Mammary epithelial cell (primary cell): ENCODE measurements at regions not wholly inside any gene's neighbourhood (a gene's known extent, or its start where the extent isn't known, plus 50 kb on each side); places are given as distances from the start of the nearest gene placed in this dataset.

ENCODE experiments used
- EZH2 ChIP-seq: IDR thresholded peaks from 2 replicates; pipeline ENCODE4 v1.6.1; 2012; ENCODE audit warnings: low read length, inconsistent platforms, borderline replicate concordance
- TF ChIP-seq, protein P1 (sequence below), 2 donors: IDR thresholded peaks in 1 of 2; conservative IDR thresholded peaks in 1 of 2; 2 replicates each; pipeline ENCODE4 v1.5.1; 2011 to 2012; ENCODE audit warnings: inconsistent platforms in 2 of 2, low read length in 2 of 2, mild to moderate bottlenecking in 2 of 2, control low read depth in 1 of 2, low read depth in 1 of 2; ENCODE audit not compliant: insufficient read depth in 1 of 2; ENCODE audit errors: extremely low read depth in 1 of 2

DNA sequence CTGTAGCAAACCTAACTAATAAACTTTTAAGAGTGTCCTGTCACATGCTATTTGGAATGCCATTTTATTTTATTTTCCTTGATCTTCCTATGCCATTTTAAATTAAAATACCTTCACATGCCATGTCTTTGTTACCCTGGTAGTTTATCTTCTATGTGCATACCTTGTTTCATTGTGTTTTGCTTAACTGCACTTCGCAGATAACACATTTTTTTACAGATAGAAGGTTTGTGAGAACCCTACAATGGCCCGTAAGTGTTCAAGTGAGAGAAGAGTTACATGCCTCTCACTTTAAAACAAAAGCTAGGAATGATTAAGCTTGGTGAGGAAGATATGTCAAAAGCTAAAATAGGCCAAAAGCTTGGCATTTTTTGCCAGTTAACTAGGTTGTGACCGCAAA, 744.1 kb downstream of the STIM2 start:
- TF ChIP-seq, protein P1, sequence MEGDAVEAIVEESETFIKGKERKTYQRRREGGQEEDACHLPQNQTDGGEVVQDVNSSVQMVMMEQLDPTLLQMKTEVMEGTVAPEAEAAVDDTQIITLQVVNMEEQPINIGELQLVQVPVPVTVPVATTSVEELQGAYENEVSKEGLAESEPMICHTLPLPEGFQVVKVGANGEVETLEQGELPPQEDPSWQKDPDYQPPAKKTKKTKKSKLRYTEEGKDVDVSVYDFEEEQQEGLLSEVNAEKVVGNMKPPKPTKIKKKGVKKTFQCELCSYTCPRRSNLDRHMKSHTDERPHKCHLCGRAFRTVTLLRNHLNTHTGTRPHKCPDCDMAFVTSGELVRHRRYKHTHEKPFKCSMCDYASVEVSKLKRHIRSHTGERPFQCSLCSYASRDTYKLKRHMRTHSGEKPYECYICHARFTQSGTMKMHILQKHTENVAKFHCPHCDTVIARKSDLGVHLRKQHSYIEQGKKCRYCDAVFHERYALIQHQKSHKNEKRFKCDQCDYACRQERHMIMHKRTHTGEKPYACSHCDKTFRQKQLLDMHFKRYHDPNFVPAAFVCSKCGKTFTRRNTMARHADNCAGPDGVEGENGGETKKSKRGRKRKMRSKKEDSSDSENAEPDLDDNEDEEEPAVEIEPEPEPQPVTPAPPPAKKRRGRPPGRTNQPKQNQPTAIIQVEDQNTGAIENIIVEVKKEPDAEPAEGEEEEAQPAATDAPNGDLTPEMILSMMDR (conservative IDR thresholded peaks at IDR 0.05 in 1 of 2, IDR thresholded peaks at IDR 0.05 in 1 of 2; ENCODE audit: extremely low read depth in 1 of 2, insufficient read depth in 1 of 2, low read depth in 1 of 2, low read length in 2 of 2): no peak
- no peak for TF ChIP-seq EZH2
